ENCODE measurements at regions not wholly inside any gene's neighbourhood (a gene's known extent, or its start where the extent isn't known, plus 50 kb on each side); places are given as distances from the start of the nearest gene placed in this dataset.

DNA sequence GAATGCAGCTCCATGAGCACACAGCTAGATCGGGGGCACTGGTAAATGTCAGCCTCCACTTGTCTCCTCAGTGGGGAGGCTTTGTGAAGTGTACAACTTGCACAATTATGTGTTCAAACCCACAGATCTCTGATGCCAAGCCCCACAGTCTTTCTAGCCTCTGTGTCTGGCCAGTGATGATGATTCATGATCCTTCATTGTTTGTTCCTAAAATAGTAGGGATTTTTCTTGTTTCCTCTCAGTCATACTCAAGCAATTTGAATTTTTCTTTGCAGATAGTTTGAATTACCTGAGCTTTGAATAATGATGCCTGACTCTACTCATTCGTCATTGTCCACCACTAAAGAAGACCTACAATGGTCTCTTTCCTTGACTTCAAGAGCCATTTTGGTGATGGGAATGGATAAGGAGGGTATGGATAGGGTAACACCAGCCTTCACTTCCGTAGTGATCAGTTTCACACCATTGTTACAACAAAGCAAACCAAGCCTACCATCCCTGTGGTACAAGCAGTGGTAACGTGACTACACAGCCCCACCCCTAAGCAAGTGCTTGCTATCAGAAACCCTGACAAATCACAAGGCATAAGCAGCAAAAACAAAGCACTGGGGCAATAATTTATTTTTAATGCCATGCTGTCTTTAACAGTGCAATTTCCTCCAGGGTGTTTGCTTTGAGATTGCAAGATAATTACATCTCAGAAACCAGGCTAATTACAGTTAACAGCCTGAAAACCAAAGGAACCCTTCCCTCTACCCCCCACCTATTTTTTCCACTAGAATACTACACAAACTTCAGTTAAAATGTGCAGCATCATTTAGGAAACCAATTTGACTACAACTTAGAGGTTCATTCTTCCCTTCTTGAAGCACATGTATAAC is 114.1 kb upstream of the PPP2R3A start:
- Mint-ChIP-seq H3K4me3 (peak overlapping the region; percentile 61), H3K9me3 (peaks cover 6% of the 10 kb centered on the region), H3K27me3 (ENCODE audit: insufficient read depth) (no peaks in the 10 kb centered on the region), H3K4me1 (ENCODE audit: low read depth) (peaks cover 35% of the 10 kb centered on the region), H3K36me3 (ENCODE audit: low read depth) (no peaks in the 10 kb centered on the region; the same call in 1 of the 2 replicates), H3K27ac (peak overlapping the region; percentile 61)
- peak; percentile 37 for DNase-seq
- no peak for TF ChIP-seq CTCF (IDR thresholded peaks at IDR 0.05)

DNA sequence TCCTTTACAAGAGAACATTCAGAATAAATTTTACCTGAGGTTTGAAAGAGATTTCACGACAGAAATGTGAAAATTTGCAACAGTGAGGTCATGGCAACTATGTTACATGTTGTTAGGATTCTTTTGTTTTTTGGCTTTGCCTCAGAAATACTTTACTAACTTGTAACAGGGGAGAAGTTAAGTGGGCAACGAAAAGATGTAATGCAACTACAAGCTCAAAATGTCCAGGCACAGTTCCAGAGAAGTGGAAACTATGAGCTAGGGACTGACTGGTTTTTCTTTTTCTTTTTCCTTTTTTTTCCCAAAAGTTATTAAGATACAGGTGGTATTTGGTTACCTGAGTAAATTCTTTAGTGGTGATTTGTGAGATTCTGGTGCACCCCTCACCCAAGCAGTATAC is 111.5 kb upstream of the PPP2R3A start:
- no peak for DNase-seq
- peaks cover 35% of the 10 kb centered on the region for H3K4me1 Mint-ChIP-seq (ENCODE audit: low read depth)
- H3K9me3 Mint-ChIP-seq = no peaks in the 10 kb centered on the region
- H3K27me3 Mint-ChIP-seq (ENCODE audit: insufficient read depth) = no peaks in the 10 kb centered on the region
- no peak overlapping the region for H3K27ac Mint-ChIP-seq
- H3K4me3 Mint-ChIP-seq = no peak overlapping the region
- no peak for TF ChIP-seq CTCF (IDR thresholded peaks at IDR 0.05)
- no peaks in the 10 kb centered on the region for H3K36me3 Mint-ChIP-seq (ENCODE audit: low read depth)

- no peaks in the 10 kb centered on the region for H3K9me3 Mint-ChIP-seq
- H3K27me3 Mint-ChIP-seq (ENCODE audit: insufficient read depth) = no peaks in the 10 kb centered on the region; the same call in 1 of the 2 replicates
- H3K27ac Mint-ChIP-seq = no peak overlapping the region
- DNase-seq = no peak
- no peaks in the 10 kb centered on the region for H3K36me3 Mint-ChIP-seq (ENCODE audit: low read depth)
- H3K4me1 Mint-ChIP-seq (ENCODE audit: low read depth) = peaks cover 21% of the 10 kb centered on the region
- H3K4me3 Mint-ChIP-seq = no peak overlapping the region
- TF ChIP-seq CTCF (IDR thresholded peaks at IDR 0.05) = no peak
These were observed 104.8 kb upstream of the PPP2R3A start for GRCh38 chr3:135860761-135861160.

DNA sequence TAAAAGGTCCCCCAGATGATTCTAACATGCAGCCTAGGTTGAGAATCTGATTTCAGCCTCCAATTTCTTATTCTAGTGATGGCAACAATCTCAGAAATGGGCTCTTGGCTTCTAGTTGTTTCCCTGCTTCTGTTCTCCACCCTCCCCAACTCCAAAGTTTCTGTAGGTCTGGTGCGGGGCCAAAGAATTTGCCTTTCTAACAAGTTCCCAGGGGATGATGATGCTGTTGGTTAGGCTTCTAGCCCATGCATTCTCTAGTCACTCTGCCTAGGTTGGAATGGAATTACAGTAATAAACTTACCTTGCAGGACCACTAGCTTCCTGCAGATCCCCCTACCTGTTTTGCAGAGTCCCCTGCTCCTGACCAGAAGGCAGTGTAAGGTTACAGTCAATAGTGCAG is 103.2 kb upstream of the PPP2R3A start:
- Mint-ChIP-seq H3K4me1 (ENCODE audit: low read depth) (peaks cover 28% of the 10 kb centered on the region), H3K4me3 (no peak overlapping the region), H3K9me3 (no peaks in the 10 kb centered on the region), H3K27ac (no peak overlapping the region), H3K36me3 (ENCODE audit: low read depth) (no peaks in the 10 kb centered on the region; the same call in 1 of the 2 replicates), H3K27me3 (ENCODE audit: insufficient read depth) (no peaks in the 10 kb centered on the region; the same call in 1 of the 2 replicates)
- no peak for DNase-seq
- no peak for TF ChIP-seq CTCF (IDR thresholded peaks at IDR 0.05)

DNA sequence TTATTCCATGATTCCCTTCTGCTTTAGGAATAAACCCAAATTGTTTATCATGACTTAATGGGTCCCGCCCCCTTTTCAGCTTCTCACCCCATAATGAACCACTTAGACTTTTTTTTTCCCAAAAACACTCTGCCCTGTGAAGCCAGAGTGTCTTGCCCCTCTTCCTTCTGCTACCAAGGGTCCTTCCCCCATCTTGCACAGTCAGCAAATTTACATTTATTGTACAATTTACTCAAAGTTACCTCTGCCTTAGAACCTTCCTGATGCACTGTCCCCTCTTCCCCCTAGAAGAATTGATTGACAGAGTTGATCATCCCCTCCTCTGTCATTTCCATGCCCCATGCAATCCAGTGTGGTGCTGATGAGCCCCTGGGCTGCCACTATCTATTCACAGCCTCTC is 101.5 kb upstream of the PPP2R3A start:
- DNase-seq = no peak
- H3K9me3 Mint-ChIP-seq = no peaks in the 10 kb centered on the region
- no peak overlapping the region for H3K4me3 Mint-ChIP-seq
- H3K27ac Mint-ChIP-seq = no peak overlapping the region
- no peaks in the 10 kb centered on the region; the same call in 1 of the 2 replicates for H3K36me3 Mint-ChIP-seq (ENCODE audit: low read depth)
- no peaks in the 10 kb centered on the region; the same call in 1 of the 2 replicates for H3K27me3 Mint-ChIP-seq (ENCODE audit: insufficient read depth)
- no peak for TF ChIP-seq CTCF (IDR thresholded peaks at IDR 0.05)
- H3K4me1 Mint-ChIP-seq (ENCODE audit: low read depth) = peaks cover 32% of the 10 kb centered on the region
